22Rv1 (cell line): ENCODE measurements at regions not wholly inside any gene's neighbourhood (a gene's known extent, or its start where the extent isn't known, plus 50 kb on each side); places are given as distances from the start of the nearest gene placed in this dataset.

Experiments
- ZFX ChIP-seq: fragments of 450-650 bp; IDR thresholded peaks from 2 replicates; pipeline ENCODE4 v1.6.1; 2017; ENCODE audit warnings: antibody characterized with exemption, borderline replicate concordance
- TF ChIP-seq, protein P1 (sequence below): fragments of 450-650 bp; IDR thresholded peaks from 2 replicates; pipeline ENCODE4 v1.5.1; 2017; ENCODE audit warnings: mild to moderate bottlenecking

DNA sequence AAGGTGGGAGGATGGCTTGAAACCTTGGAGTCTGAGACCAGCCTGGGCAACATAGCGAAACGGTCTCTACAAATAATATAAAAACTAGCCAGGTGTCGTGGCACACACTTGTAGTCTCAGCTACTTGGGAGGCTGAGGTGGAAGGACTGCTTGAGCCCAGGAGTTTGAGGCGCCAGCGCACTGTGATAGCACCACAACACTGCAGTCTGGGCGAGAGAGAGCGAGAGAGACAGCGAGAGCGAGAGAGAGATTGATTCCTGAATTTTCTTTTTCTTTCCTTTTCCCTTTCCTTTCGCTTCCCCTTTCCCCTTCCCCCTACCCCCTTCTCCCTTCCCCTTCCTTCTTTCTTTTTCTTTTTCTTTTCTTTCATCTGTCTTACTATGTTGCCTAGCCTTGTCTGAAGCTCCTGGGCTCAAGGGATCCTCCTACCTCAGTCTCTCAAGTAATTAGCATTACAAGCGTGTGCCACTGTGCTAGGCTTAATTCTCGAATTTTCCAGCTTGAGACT lies 162.4 kb upstream of the ZBED5 start:
- TF ChIP-seq, protein P1, sequence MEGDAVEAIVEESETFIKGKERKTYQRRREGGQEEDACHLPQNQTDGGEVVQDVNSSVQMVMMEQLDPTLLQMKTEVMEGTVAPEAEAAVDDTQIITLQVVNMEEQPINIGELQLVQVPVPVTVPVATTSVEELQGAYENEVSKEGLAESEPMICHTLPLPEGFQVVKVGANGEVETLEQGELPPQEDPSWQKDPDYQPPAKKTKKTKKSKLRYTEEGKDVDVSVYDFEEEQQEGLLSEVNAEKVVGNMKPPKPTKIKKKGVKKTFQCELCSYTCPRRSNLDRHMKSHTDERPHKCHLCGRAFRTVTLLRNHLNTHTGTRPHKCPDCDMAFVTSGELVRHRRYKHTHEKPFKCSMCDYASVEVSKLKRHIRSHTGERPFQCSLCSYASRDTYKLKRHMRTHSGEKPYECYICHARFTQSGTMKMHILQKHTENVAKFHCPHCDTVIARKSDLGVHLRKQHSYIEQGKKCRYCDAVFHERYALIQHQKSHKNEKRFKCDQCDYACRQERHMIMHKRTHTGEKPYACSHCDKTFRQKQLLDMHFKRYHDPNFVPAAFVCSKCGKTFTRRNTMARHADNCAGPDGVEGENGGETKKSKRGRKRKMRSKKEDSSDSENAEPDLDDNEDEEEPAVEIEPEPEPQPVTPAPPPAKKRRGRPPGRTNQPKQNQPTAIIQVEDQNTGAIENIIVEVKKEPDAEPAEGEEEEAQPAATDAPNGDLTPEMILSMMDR = no peak
- TF ChIP-seq ZFX = no peak
